IPS-20b (cell line): ENCODE measurements at regions not wholly inside any gene's neighbourhood (a gene's known extent, or its start where the extent isn't known, plus 50 kb on each side); places are given as distances from the start of the nearest gene placed in this dataset.

Experiments
- H3K27ac ChIP-seq: one replicate; pipeline ENCODE4 v1.5.1; 2013; ENCODE audit warnings: low read length
- H3K27me3 ChIP-seq: 2 replicates; pipeline ENCODE4 v1.6.1; 2013; ENCODE audit warnings: mild to moderate bottlenecking, low read length, inconsistent platforms; ENCODE audit not compliant: insufficient read depth
- H3K36me3 ChIP-seq: 2 replicates; pipeline ENCODE4 v1.6.1; 2013; ENCODE audit warnings: low read depth, mild to moderate bottlenecking, inconsistent platforms, low read length, moderate library complexity; ENCODE audit not compliant: insufficient read depth
- H3K4me1 ChIP-seq: 2 replicates; pipeline ENCODE4 v1.6.1; 2013; ENCODE audit warnings: mild to moderate bottlenecking, control low read depth, inconsistent platforms, low read length, moderate library complexity; ENCODE audit not compliant: insufficient read depth
- H3K4me3 ChIP-seq: 2 replicates; pipeline ENCODE4 v1.5.1; 2013; ENCODE audit warnings: mild to moderate bottlenecking, low read length, inconsistent platforms
- H3K9ac ChIP-seq: 2 replicates; pipeline ENCODE4 v1.6.1; 2013; ENCODE audit warnings: low read depth, mild to moderate bottlenecking, inconsistent platforms, low read length, moderate library complexity
- H3K9me3 ChIP-seq: 2 replicates; pipeline ENCODE4 v1.6.1; 2013; ENCODE audit warnings: mild to moderate bottlenecking, low read depth, low read length, inconsistent platforms; ENCODE audit not compliant: insufficient read depth

- Histone ChIP-seq H3K36me3 (no peaks in the 10 kb centered on the region), H3K9me3 (no peaks in the 10 kb centered on the region), H3K27me3 (no peaks in the 10 kb centered on the region), H3K4me3 (no peak overlapping the region), H3K9ac (no peak overlapping the region), H3K27ac (no peak overlapping the region), H3K4me1 (no peaks in the 10 kb centered on the region)
Measured at GRCh38 chr4:32748061-32748460, 2027.9 kb downstream of the PCDH7 start.

- Histone ChIP-seq H3K27ac (no peak overlapping the region), H3K4me1 (no peaks in the 10 kb centered on the region), H3K9ac (no peak overlapping the region), H3K27me3 (no peaks in the 10 kb centered on the region), H3K9me3 (no peaks in the 10 kb centered on the region), H3K36me3 (no peaks in the 10 kb centered on the region), H3K4me3 (no peak overlapping the region)
Measured at GRCh38 chr4:32748498-32748897, 2028.3 kb downstream of the PCDH7 start.

DNA sequence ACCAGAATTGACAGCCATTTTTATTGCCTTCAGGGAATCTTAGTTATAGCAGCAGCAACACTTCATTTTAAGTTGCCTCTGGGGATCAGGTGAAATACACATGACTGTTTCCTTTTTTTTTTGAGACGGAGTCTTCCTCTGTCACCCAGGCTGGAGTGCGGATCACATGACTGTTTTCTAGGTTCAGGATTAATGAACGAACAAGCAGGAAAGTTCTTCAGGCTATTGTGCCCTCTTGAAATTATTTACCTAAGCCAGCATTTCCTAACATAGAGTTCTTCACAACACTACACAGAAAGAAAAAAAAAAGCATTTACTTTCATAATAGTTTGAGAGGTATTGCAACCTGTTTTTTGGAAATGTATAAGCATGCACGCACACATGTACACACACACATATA, 2032.8 kb downstream of the PCDH7 start:
- no peak overlapping the region for H3K27ac ChIP-seq
- no peaks in the 10 kb centered on the region for H3K4me1 ChIP-seq
- H3K9ac ChIP-seq, result no peak overlapping the region
- H3K36me3 ChIP-seq, result no peaks in the 10 kb centered on the region
- H3K27me3 ChIP-seq, result no peaks in the 10 kb centered on the region
- no peak overlapping the region for H3K4me3 ChIP-seq
- H3K9me3 ChIP-seq, result no peaks in the 10 kb centered on the region; the same call in 1 of the 2 replicates

DNA sequence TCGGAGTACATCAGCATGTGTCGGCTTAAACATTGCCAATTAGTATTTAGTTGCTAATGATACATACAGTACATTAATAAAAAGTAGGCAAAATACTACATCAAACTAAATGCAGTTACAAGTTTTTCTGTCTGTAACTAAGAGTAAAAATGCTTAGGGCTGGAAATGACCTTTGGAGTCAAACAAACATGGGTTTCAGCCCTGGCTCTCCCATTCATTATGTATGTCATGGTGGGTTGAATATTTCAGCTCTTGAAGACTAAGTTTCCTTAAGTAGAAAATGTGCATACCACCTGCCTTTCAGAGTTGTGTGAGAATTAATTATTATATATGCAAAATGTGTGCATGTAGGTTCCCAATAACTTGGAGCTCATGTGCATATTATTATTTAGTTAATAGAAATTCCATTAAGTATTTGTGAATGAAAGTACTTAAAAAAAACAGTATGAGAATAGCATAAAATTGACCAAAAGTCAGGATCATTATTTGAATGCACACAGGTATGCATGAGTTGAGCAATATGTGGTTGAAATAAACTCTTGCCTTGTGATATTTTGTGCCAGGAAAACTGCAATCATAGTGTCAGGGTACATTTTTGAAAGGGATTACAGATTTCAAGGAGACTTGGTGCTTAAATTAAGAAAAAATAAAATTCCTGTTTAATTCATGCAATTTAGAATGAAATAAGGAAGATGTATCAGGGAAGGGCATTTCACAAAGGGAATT, 2048.7 kb downstream of the PCDH7 start:
- no peak overlapping the region for H3K27ac ChIP-seq
- no peaks in the 10 kb centered on the region for H3K4me1 ChIP-seq
- H3K36me3 ChIP-seq, result no peaks in the 10 kb centered on the region
- H3K9ac ChIP-seq, result no peak overlapping the region
- no peaks in the 10 kb centered on the region for H3K27me3 ChIP-seq
- H3K4me3 ChIP-seq, result no peak overlapping the region
- no peaks in the 10 kb centered on the region for H3K9me3 ChIP-seq

DNA sequence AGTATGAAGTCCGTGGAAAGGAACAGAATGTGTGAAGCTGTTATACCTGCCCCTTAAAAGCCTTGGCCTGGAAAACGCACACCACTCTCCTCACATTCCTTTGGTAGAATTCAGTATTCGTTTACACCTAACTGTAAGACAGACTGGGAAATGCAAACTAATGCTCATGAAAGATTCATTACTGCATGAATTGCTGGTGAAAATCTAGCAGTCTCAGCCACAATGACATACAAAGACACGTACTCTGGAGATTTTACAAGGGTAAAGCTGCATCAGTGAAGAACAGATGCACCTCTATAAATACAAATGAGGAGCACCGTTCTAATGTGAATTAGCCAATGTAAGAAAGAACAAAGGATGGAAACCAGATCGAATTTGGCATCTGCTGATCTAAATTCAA, 2051.3 kb downstream of the PCDH7 start:
- no peak overlapping the region for H3K9ac ChIP-seq
- H3K9me3 ChIP-seq, result no peaks in the 10 kb centered on the region
- no peaks in the 10 kb centered on the region for H3K4me1 ChIP-seq
- H3K27me3 ChIP-seq, result no peaks in the 10 kb centered on the region
- H3K4me3 ChIP-seq, result no peak overlapping the region
- H3K36me3 ChIP-seq, result no peaks in the 10 kb centered on the region
- no peak overlapping the region for H3K27ac ChIP-seq

GRCh38 chr4:32775049-32775448, 2054.9 kb downstream of the PCDH7 start:
- no peaks in the 10 kb centered on the region for H3K4me1 ChIP-seq
- no peak overlapping the region for H3K4me3 ChIP-seq
- H3K9me3 ChIP-seq, result no peaks in the 10 kb centered on the region
- H3K9ac ChIP-seq, result no peak overlapping the region
- H3K27me3 ChIP-seq, result no peaks in the 10 kb centered on the region
- no peak overlapping the region for H3K27ac ChIP-seq
- H3K36me3 ChIP-seq, result no peaks in the 10 kb centered on the region

- Histone ChIP-seq H3K9ac (no peak overlapping the region), H3K27me3 (no peaks in the 10 kb centered on the region), H3K4me1 (no peaks in the 10 kb centered on the region), H3K36me3 (no peaks in the 10 kb centered on the region), H3K4me3 (no peak overlapping the region), H3K27ac (no peak overlapping the region), H3K9me3 (no peaks in the 10 kb centered on the region)
Measured at GRCh38 chr4:32776435-32777203, 2056.4 kb downstream of the PCDH7 start.

- H3K9me3 ChIP-seq, result no peaks in the 10 kb centered on the region
- no peaks in the 10 kb centered on the region for H3K36me3 ChIP-seq
- no peak overlapping the region for H3K27ac ChIP-seq
- H3K4me1 ChIP-seq, result no peaks in the 10 kb centered on the region
- H3K27me3 ChIP-seq, result no peaks in the 10 kb centered on the region
- no peak overlapping the region for H3K9ac ChIP-seq
- H3K4me3 ChIP-seq, result no peak overlapping the region
Measured at GRCh38 chr4:32778025-32778424, 2057.9 kb downstream of the PCDH7 start.

GRCh38 chr4:32778938-32779337, 2058.8 kb downstream of the PCDH7 start:
- Histone ChIP-seq H3K27ac (no peak overlapping the region), H3K4me3 (no peak overlapping the region), H3K27me3 (no peaks in the 10 kb centered on the region), H3K36me3 (no peaks in the 10 kb centered on the region), H3K4me1 (no peaks in the 10 kb centered on the region), H3K9me3 (no peaks in the 10 kb centered on the region), H3K9ac (no peak overlapping the region)

- no peak overlapping the region for H3K4me3 ChIP-seq
- H3K27me3 ChIP-seq, result no peaks in the 10 kb centered on the region
Measured at GRCh38 chr4:32789026-32789608, 2068.9 kb downstream of the PCDH7 start.

DNA sequence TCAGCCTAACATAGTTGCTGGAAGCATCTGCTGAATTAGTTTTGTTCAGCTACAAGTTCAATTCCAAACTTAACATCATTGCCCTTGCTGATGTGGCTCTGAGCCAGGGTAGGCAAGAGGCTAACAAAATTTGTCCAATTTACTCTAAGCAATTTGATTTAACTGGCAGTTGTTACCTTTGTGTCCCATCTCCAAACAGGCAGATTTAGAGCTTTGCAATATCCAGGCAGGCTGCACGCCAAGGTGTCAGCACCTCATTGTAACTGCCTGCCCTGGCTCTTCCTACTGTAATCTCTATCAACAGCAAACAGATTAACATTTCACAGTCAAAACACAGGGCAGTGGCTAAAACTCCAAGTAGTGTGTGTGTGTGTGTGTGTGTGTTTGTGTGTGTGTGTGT, 2070.6 kb downstream of the PCDH7 start:
- Histone ChIP-seq H3K4me3 (no peak overlapping the region), H3K27me3 (no peaks in the 10 kb centered on the region), H3K36me3 (no peaks in the 10 kb centered on the region), H3K4me1 (no peaks in the 10 kb centered on the region), H3K9ac (no peak overlapping the region), H3K27ac (no peak overlapping the region), H3K9me3 (no peaks in the 10 kb centered on the region)

More at GRCh38 chr4:32789026-32789608, 2068.9 kb downstream of the PCDH7 start:
- H3K27ac ChIP-seq, result no peak overlapping the region
- no peaks in the 10 kb centered on the region for H3K36me3 ChIP-seq
- no peak overlapping the region for H3K9ac ChIP-seq
- H3K9me3 ChIP-seq, result no peaks in the 10 kb centered on the region
- H3K4me1 ChIP-seq, result no peaks in the 10 kb centered on the region
